Nephron progenitor cell (in vitro differentiated cells): ENCODE measurements at regions not wholly inside any gene's neighbourhood (a gene's known extent, or its start where the extent isn't known, plus 50 kb on each side); places are given as distances from the start of the nearest gene placed in this dataset.
"Not testable (repeated sequence)": the region's sequence is repeated elsewhere in the genome, so short reads cannot be mapped to it uniquely, and the experiment has no call there.

Experiments
- DNase-seq: peaks from one replicate; pipeline ENCODE4 v3.0.0; 2021
- H3K27ac Mint-ChIP-seq: 2 replicates; pipeline ENCODE4 v1.8.0; 2021; ENCODE audit warnings: mild to moderate bottlenecking, moderate library complexity, mixed read lengths
- H3K27me3 Mint-ChIP-seq: 2 replicates; pipeline ENCODE4 v1.8.0; 2021; ENCODE audit warnings: mild to moderate bottlenecking, low read depth, mixed read lengths; ENCODE audit not compliant: poor library complexity
- H3K36me3 Mint-ChIP-seq: 2 replicates; pipeline ENCODE4 v1.8.0; 2021; ENCODE audit warnings: low read depth, mixed read lengths
- H3K4me1 Mint-ChIP-seq: 2 replicates; pipeline ENCODE4 v1.8.0; 2021; ENCODE audit warnings: mixed read lengths
- H3K4me3 Mint-ChIP-seq: 2 replicates; pipeline ENCODE4 v1.8.0; 2021; ENCODE audit warnings: mild to moderate bottlenecking, moderate library complexity, mixed read lengths
- H3K9me3 Mint-ChIP-seq: 2 replicates; pipeline ENCODE4 v1.8.0; 2021; ENCODE audit warnings: mild to moderate bottlenecking, moderate library complexity, mixed read lengths
- CTCF ChIP-seq: fragments of 200-600 bp; sonication (generic); IDR thresholded peaks from 2 replicates; pipeline ENCODE4 v1.5.0; 2021; ENCODE audit warnings: antibody characterized with exemption

DNA sequence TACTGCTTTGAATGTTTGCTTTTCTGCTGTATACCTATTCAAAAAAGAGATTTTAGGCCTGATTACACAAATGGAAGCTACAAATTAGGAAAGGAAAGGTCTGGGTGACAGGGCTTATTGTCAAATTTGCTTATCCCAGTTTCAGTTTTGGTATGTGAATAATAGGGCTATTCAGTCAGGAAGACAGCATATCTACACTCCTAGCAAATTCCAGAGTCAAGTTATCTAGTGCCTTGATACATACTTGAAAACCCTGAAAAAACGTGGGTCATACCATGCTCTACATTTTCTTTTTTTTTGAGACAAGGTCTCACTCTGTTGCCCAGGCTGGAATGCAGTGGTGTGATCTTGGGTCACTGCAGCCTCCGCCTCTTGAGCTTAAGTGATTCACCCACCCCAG, 59.2 kb upstream of the CCDC180 start:
- not testable (repeated sequence) for H3K4me1 Mint-ChIP-seq, H3K27ac Mint-ChIP-seq, DNase-seq, H3K36me3 Mint-ChIP-seq, H3K27me3 Mint-ChIP-seq, H3K9me3 Mint-ChIP-seq, H3K4me3 Mint-ChIP-seq

- H3K36me3 Mint-ChIP-seq, result peaks cover 5% of the 10 kb centered on the region
- peaks cover 11% of the 10 kb centered on the region for H3K4me1 Mint-ChIP-seq
- no peak overlapping the region for H3K27ac Mint-ChIP-seq
- no peak overlapping the region for H3K4me3 Mint-ChIP-seq
- H3K9me3 Mint-ChIP-seq, result no peaks in the 10 kb centered on the region
- no peak for TF ChIP-seq CTCF
- no peak for DNase-seq
- H3K27me3 Mint-ChIP-seq, result no peaks in the 10 kb centered on the region
Observed at GRCh38 chr9:97243606-97244005, 63.9 kb upstream of the CCDC180 start.

GRCh38 chr9:97241430-97241829, 66.0 kb upstream of the CCDC180 start:
- not testable (repeated sequence) for H3K9me3 Mint-ChIP-seq, DNase-seq, H3K4me3 Mint-ChIP-seq, H3K36me3 Mint-ChIP-seq, H3K27ac Mint-ChIP-seq, H3K27me3 Mint-ChIP-seq
- H3K4me1 Mint-ChIP-seq, result peaks cover 25% of the 10 kb centered on the region

GRCh38 chr9:97237951-97238889, 69.2 kb upstream of the CCDC180 start:
- no peak for TF ChIP-seq CTCF
- peaks cover 25% of the 10 kb centered on the region for H3K4me1 Mint-ChIP-seq
- H3K4me3 Mint-ChIP-seq, result peak overlapping the region; percentile 97
- no peaks in the 10 kb centered on the region for H3K27me3 Mint-ChIP-seq
- peak; percentile 76 for DNase-seq
- peak overlapping the region; percentile 99 for H3K27ac Mint-ChIP-seq
- peaks cover 21% of the 10 kb centered on the region for H3K36me3 Mint-ChIP-seq
- H3K9me3 Mint-ChIP-seq, result peaks cover 14% of the 10 kb centered on the region

- no peak for TF ChIP-seq CTCF
- Mint-ChIP-seq H3K4me3 (peak overlapping the region; percentile 97), H3K27ac (peak overlapping the region; percentile 99), H3K9me3 (peaks cover 23% of the 10 kb centered on the region), H3K36me3 (peaks cover 30% of the 10 kb centered on the region), H3K4me1 (peaks cover 25% of the 10 kb centered on the region), H3K27me3 (no peaks in the 10 kb centered on the region)
- DNase-seq, result peak; percentile 52
Observed at GRCh38 chr9:97237311-97237786, 70.1 kb upstream of the CCDC180 start.

GRCh38 chr9:97233009-97233400, 74.5 kb upstream of the CCDC180 start:
- not testable (repeated sequence) for H3K27ac Mint-ChIP-seq, DNase-seq, H3K27me3 Mint-ChIP-seq, H3K4me3 Mint-ChIP-seq
- peaks cover 11% of the 10 kb centered on the region for H3K4me1 Mint-ChIP-seq
- H3K36me3 Mint-ChIP-seq, result peaks cover 39% of the 10 kb centered on the region
- H3K9me3 Mint-ChIP-seq, result peaks cover 28% of the 10 kb centered on the region

DNA sequence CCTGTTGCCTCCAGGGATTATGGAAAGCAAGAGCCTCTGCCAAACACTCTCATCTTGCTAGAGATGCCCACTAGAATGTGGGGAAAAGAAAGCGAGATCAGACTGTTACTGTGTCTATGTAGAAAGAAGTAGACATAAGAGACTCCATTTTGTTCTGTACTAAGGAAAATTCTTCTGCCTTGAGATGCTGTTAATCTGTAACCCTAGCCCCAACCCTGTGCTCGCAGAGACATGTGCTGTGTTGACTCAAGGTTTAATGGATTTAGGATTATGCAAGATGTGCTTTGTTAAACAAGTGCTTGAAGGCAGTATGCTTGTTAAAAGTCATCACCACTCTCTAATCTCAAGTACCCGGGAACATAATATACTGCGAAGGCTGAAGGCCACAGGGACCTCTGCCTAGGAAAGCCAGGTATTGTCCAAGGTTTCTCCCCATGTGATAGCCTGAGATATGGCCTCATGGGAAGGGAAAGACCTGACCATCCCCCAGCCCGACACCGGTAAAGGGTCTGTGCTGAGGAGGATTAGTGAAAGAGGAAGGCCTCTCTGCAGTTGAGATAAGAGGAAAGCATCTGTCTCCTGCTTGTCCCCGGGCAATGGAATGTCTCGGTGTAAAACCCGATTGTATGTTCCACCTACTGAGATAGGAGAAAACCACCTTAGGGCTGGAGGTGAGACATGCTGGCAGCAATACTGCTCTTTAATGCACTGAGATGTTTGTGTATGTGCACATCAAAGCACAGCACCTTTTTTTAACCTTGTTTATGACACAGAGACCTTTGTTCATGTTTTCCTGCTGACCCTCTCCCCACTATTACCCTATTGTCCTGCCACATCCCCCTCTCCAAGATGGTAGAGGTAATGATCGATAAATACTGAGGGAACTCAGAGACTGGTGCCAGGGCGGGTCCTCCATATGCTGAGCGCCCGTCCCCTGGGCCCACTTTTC, 75.1 kb upstream of the CCDC180 start:
- not testable (repeated sequence) for H3K27ac Mint-ChIP-seq, H3K4me3 Mint-ChIP-seq, H3K4me1 Mint-ChIP-seq, H3K27me3 Mint-ChIP-seq, DNase-seq
- H3K9me3 Mint-ChIP-seq, result peaks cover 28% of the 10 kb centered on the region
- H3K36me3 Mint-ChIP-seq, result peaks cover 39% of the 10 kb centered on the region

DNA sequence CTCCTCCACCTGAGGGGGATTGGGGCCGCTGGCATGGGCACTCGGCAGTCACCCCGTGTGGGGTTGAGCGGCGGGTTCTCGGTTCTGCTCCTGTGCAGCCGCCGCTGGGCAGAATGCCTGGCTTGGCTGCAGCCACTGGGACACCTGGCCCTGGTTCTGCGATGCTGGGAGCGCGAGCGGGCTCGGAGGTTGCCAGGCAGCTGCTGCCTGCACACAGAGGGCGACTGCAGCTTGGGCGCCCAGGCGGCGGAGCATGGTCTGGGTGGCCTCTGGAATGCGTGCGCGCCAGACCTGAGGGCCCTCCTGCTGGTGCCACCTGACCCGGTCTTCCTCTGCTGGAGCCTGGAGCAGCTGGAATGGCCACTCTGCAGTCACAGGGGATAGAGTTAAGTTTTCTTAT, 85.1 kb upstream of the CCDC180 start:
- H3K9me3 Mint-ChIP-seq, H3K27ac Mint-ChIP-seq, H3K36me3 Mint-ChIP-seq: not testable (repeated sequence)
- peaks cover 63% of the 10 kb centered on the region for H3K27me3 Mint-ChIP-seq
- peaks cover 11% of the 10 kb centered on the region for H3K4me1 Mint-ChIP-seq
- peak; percentile 41 for DNase-seq
- H3K4me3 Mint-ChIP-seq, result peak overlapping the region; percentile 57

- not testable (repeated sequence) for H3K27ac Mint-ChIP-seq, H3K9me3 Mint-ChIP-seq
- peaks cover 70% of the 10 kb centered on the region for H3K27me3 Mint-ChIP-seq
Observed at GRCh38 chr9:97221478-97222355, 85.7 kb upstream of the CCDC180 start.

More at GRCh38 chr9:97221478-97222355, 85.7 kb upstream of the CCDC180 start:
- not testable (repeated sequence) for H3K36me3 Mint-ChIP-seq
- Mint-ChIP-seq H3K4me3 (peak overlapping the region; percentile 85), H3K4me1 (peaks cover 11% of the 10 kb centered on the region)
- peak; percentile 80 for DNase-seq
